GM13977 (cell line): ENCODE measurements at regions not wholly inside any gene's neighbourhood (a gene's known extent, or its start where the extent isn't known, plus 50 kb on each side); places are given as distances from the start of the nearest gene placed in this dataset.
"Not testable (repeated sequence)": the region's sequence is repeated elsewhere in the genome, so short reads cannot be mapped to it uniquely, and the experiment has no call there.

ENCODE experiments used
- DNase-seq: peaks from one replicate; pipeline ENCODE4 v3.0.0; 2012; ENCODE audit warnings: low spot score
- CTCF ChIP-seq: IDR thresholded peaks from 2 replicates; pipeline ENCODE4 v1.5.1; 2012; ENCODE audit warnings: mild to moderate bottlenecking, control low read depth; ENCODE audit not compliant: insufficient read depth; ENCODE audit errors: extremely low read depth, missing control alignments
- in situ Hi-C: fragments of 300-500 bp; cut with MboI; formaldehyde crosslinking; loops from one replicate; pipeline ENCODE4 v1.12.0; 2022; ENCODE audit warnings: low sequenced_read_pairs, low pct_unique_long_range_greater_than_20kb, mixed read lengths, inconsistent platforms; ENCODE audit not compliant: unreplicated experiment

GRCh38 chr1:29623501-29623900 is 387.2 kb downstream of the PTPRU start:
- TF ChIP-seq CTCF = no peak
- in situ Hi-C loops = no loop called here
- DNase-seq = no peak

GRCh38 chr1:29621826-29622435 is 385.6 kb downstream of the PTPRU start:
- in situ Hi-C loops = no loop called here

GRCh38 chr1:29620631-29621030 is 384.3 kb downstream of the PTPRU start:
- DNase-seq = no peak
- no peak for TF ChIP-seq CTCF
- in situ Hi-C loops = no loop called here

More at GRCh38 chr1:29621826-29622435, 385.6 kb downstream of the PTPRU start:
- no peak for TF ChIP-seq CTCF
- no peak for DNase-seq

GRCh38 chr1:29607236-29607635 is 370.9 kb downstream of the PTPRU start:
- DNase-seq = no peak
- TF ChIP-seq CTCF = no peak
- in situ Hi-C loops = no loop called here

- in situ Hi-C loops, DNase-seq: not testable (repeated sequence)
These were observed 368.5 kb downstream of the PTPRU start for GRCh38 chr1:29604796-29605195.

GRCh38 chr1:29603622-29604021 is 367.3 kb downstream of the PTPRU start:
- no peak for DNase-seq
- no peak for TF ChIP-seq CTCF
- in situ Hi-C loops = no loop called here

- in situ Hi-C loops = no loop called here
- TF ChIP-seq CTCF = no peak
- DNase-seq = no peak
These were observed 365.9 kb downstream of the PTPRU start for GRCh38 chr1:29602203-29602602.
